ENCODE measurements at regions not wholly inside any gene's neighbourhood (a gene's known extent, or its start where the extent isn't known, plus 50 kb on each side); places are given as distances from the start of the nearest gene placed in this dataset.

GRCh38 chr9:16112116-16112515, 559.3 kb downstream of the CCDC171 start:
- H3K36me3 ChIP-seq (replicated peaks in 1 of 2), result no peaks in the 10 kb centered on the region
- TF ChIP-seq CTCF (IDR thresholded peaks at IDR 0.05), result no peak
- TF ChIP-seq POLR2A (IDR thresholded peaks at IDR 0.05), result no peak
- intact Hi-C loops (cut with DNase I), result no loop called here
- DNase-seq, result no peak
- H3K27me3 ChIP-seq, result no peaks in the 10 kb centered on the region
- no peaks in the 10 kb centered on the region for H3K9me3 ChIP-seq (replicated peaks in 1 of 3)
- H3K4me1 ChIP-seq (replicated peaks in 1 of 2), result no peaks in the 10 kb centered on the region
- 83 to 86% (median 85%) methylated on average over 6 of the region's 6 CpGs for WGBS, 4 donors
- H3K27ac ChIP-seq, result no peak overlapping the region
- no peak overlapping the region for H3K4me3 ChIP-seq

DNA sequence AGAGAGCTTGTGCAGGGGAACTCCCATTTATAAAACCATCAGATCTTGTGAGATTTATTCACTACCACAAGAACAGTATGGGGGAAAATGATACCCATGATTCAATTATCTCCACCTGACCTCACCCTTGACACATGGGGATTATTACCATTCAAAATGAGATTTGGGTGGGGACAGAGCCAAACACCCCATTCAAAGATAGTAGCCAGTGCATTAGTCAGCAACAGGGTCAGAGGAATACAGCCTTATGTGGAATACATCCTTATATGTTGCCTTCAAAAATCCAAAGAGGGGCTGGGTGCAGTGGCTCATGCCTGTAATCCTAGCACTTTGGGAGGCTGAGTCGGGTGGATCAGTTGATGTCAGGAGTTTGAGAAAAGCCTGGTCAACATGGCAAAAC, 563.2 kb downstream of the CCDC171 start:
- TF ChIP-seq POLR2A (IDR thresholded peaks at IDR 0.05) (no peak), CTCF (IDR thresholded peaks at IDR 0.05) (no peak)
- Histone ChIP-seq H3K4me1 (replicated peaks in 1 of 2) (no peaks in the 10 kb centered on the region), H3K4me3 (no peak overlapping the region), H3K9me3 (replicated peaks in 1 of 3) (no peaks in the 10 kb centered on the region), H3K27ac (no peak overlapping the region), H3K36me3 (replicated peaks in 1 of 2) (no peaks in the 10 kb centered on the region), H3K27me3 (no peaks in the 10 kb centered on the region)
- no peak for DNase-seq
- 88 to 100% (median 92%) methylated on average over 1 of the region's 1 CpG for WGBS, 4 donors
- intact Hi-C loops (cut with DNase I), result no loop called here

GRCh38 chr9:16118043-16118442, 565.2 kb downstream of the CCDC171 start:
- H3K27ac ChIP-seq, result no peak overlapping the region
- no peaks in the 10 kb centered on the region for H3K9me3 ChIP-seq (replicated peaks in 1 of 3)
- no peak for DNase-seq
- H3K4me3 ChIP-seq, result no peak overlapping the region
- TF ChIP-seq CTCF (IDR thresholded peaks at IDR 0.05) (no peak), POLR2A (IDR thresholded peaks at IDR 0.05) (no peak)
- H3K27me3 ChIP-seq, result no peaks in the 10 kb centered on the region
- H3K4me1 ChIP-seq (replicated peaks in 1 of 2), result no peaks in the 10 kb centered on the region
- H3K36me3 ChIP-seq (replicated peaks in 1 of 2), result no peaks in the 10 kb centered on the region
- WGBS, 4 donors, result 86 to 97% (median 92%) methylated on average over 2 of the region's 2 CpGs
- intact Hi-C loops (cut with DNase I), result no loop called here

DNA sequence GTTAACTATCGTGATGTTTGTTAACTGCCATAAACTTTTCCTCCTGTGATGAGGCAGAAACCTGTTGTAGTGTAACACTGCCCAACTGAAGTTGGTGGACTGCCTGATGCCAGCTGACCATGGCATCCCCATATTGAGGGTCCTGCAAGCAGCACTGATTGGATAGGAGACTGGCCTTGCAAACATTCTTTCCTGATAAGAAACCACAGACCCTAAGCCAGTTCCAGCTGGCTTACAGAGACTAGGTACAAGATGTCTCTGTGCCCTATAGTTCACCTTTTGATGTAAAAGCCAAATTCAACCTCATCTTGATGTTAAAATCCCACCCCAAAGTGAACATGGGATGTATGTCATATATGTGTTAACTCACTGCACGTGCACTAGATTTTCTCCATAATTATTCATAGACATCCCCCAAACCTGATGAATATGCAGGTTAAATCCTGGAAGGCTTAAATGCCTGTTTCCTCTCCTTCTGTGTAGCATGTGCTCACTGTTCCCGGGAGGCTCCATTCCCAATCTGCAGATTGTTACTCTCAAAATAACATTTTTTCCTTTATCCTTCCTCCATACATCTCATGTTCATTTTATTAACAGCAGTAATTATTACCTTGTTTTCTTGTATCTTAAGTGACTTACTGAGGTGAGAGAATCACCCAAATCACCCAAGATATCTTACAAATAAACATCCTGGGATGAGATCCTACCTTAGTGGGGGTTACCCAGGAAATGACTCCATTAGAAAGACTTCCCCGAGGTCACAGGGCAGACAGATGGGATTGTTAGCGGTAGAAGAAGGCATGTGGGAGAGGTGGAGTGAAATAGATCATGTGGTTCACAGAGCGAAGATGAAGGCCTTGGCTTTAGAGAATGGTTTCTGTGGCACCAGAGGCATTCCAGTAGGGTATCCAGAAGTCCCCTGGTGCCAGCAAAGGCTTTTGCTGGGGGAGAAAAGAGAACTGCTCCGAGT, 566.7 kb downstream of the CCDC171 start:
- intact Hi-C loops (cut with DNase I), result no loop called here
- 77 to 84% (median 78%) methylated on average over 7 of the region's 7 CpGs for WGBS, 4 donors
- no peak overlapping the region for H3K4me3 ChIP-seq
- no peaks in the 10 kb centered on the region for H3K27me3 ChIP-seq
- H3K27ac ChIP-seq, result no peak overlapping the region
- H3K4me1 ChIP-seq (replicated peaks in 1 of 2), result no peaks in the 10 kb centered on the region
- no peak for DNase-seq
- TF ChIP-seq POLR2A (IDR thresholded peaks at IDR 0.05) (no peak), CTCF (IDR thresholded peaks at IDR 0.05) (no peak)
- no peaks in the 10 kb centered on the region for H3K9me3 ChIP-seq (replicated peaks in 1 of 3)
- H3K36me3 ChIP-seq (replicated peaks in 1 of 2), result no peaks in the 10 kb centered on the region

Measured in adrenal gland (tissue), 9 donors.